Esophagus squamous epithelium (tissue), 4 donors: ENCODE measurements at regions not wholly inside any gene's neighbourhood (a gene's known extent, or its start where the extent isn't known, plus 50 kb on each side); places are given as distances from the start of the nearest gene placed in this dataset.

Experiments
- POLR2A ChIP-seq, 4 donors: fragments of 450-650 bp; IDR thresholded peaks; one replicate each; pipeline ENCODE4 v1.6.1; 2017; ENCODE audit warnings: antibody characterized with exemption in 4 of 4, mild to moderate bottlenecking in 4 of 4, moderate library complexity in 3 of 4
- TF ChIP-seq, protein P1 (sequence below), 6 experiments: fragments of 450-650 bp in 4 of 6; fragments of 200-600 bp in 2 of 6; sonication (generic) in 2 of 6; IDR thresholded peaks; one replicate each; pipeline ENCODE4 v1.5.1; 2016 to 2019; ENCODE audit warnings: antibody characterized with exemption in 6 of 6, mild to moderate bottlenecking in 4 of 6, moderate library complexity in 4 of 6

DNA sequence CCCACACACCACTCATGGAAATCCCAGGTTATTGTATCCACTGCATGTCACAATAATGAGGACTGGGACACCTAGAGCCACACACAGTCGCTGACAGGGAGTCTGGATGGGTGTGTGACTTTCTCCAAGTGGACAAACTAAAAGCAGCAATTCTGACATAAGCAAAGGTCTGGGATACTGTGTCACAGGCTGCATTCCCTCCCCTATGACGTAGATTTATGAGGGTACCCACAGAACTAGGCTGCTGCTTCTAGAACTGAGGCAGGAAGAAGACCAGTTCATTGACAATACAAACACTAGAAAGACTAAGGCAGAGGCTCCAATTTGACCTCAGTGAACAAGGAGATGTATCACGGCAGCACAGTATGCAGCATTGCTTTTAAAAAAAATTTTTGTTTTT is 63.6 kb upstream of the TBCA start:
- TF ChIP-seq, protein P1, sequence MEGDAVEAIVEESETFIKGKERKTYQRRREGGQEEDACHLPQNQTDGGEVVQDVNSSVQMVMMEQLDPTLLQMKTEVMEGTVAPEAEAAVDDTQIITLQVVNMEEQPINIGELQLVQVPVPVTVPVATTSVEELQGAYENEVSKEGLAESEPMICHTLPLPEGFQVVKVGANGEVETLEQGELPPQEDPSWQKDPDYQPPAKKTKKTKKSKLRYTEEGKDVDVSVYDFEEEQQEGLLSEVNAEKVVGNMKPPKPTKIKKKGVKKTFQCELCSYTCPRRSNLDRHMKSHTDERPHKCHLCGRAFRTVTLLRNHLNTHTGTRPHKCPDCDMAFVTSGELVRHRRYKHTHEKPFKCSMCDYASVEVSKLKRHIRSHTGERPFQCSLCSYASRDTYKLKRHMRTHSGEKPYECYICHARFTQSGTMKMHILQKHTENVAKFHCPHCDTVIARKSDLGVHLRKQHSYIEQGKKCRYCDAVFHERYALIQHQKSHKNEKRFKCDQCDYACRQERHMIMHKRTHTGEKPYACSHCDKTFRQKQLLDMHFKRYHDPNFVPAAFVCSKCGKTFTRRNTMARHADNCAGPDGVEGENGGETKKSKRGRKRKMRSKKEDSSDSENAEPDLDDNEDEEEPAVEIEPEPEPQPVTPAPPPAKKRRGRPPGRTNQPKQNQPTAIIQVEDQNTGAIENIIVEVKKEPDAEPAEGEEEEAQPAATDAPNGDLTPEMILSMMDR (IDR thresholded peaks at IDR 0.05): no peak
- TF ChIP-seq POLR2A (IDR thresholded peaks at IDR 0.05): no peak
